ENCODE measurements at regions not wholly inside any gene's neighbourhood (a gene's known extent, or its start where the extent isn't known, plus 50 kb on each side); places are given as distances from the start of the nearest gene placed in this dataset.
"Not testable (repeated sequence)": the region's sequence is repeated elsewhere in the genome, so short reads cannot be mapped to it uniquely, and the experiment has no call there.

DNA sequence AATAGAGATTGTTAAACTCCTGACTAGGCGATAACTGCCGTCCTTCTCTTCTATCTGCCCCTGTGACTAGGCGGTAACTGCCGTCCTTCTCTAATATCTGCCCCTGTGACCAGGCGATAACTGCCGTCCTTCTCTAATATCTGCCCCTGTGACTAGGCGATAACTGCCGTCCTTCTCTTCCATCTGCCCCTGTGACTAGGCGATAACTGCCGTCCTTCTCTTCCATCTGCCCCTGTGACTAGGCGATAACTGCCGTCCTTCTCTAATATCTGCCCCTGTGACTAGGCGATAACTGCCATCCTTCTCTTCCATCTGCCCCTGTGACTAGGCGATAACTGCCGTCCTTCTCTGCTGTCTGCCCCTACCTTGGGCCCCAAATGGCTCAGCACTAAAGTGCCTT, 59.5 kb upstream of the FRG1 start:
- TF ChIP-seq, protein P1, sequence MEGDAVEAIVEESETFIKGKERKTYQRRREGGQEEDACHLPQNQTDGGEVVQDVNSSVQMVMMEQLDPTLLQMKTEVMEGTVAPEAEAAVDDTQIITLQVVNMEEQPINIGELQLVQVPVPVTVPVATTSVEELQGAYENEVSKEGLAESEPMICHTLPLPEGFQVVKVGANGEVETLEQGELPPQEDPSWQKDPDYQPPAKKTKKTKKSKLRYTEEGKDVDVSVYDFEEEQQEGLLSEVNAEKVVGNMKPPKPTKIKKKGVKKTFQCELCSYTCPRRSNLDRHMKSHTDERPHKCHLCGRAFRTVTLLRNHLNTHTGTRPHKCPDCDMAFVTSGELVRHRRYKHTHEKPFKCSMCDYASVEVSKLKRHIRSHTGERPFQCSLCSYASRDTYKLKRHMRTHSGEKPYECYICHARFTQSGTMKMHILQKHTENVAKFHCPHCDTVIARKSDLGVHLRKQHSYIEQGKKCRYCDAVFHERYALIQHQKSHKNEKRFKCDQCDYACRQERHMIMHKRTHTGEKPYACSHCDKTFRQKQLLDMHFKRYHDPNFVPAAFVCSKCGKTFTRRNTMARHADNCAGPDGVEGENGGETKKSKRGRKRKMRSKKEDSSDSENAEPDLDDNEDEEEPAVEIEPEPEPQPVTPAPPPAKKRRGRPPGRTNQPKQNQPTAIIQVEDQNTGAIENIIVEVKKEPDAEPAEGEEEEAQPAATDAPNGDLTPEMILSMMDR (IDR thresholded peaks at IDR 0.05 in 8 of 11, conservative IDR thresholded peaks at IDR 0.05 in 3 of 11): not testable (repeated sequence)
- not testable (repeated sequence) for TF ChIP-seq POLR2A, POLR2AphosphoS5 (IDR thresholded peaks at IDR 0.05)

Measured in spleen (tissue), 7 donors.